ENCODE measurements at regions not wholly inside any gene's neighbourhood (a gene's known extent, or its start where the extent isn't known, plus 50 kb on each side); places are given as distances from the start of the nearest gene placed in this dataset.

- Histone ChIP-seq H3K27me3 (replicated peaks in 2 of 5; ENCODE audit: control insufficient read depth in 4 of 5, insufficient read depth in 5 of 5, low read length in 4 of 5) (no peaks in the 10 kb centered on the region), H3K4me1 (ENCODE audit: control extremely low read depth in 1 of 4, control insufficient read depth in 4 of 4, insufficient read depth in 4 of 4, low read length in 3 of 4) (no peaks in the 10 kb centered on the region), H3K27ac (ENCODE audit: insufficient read depth in 1 of 2, low read depth in 1 of 2, low read length in 2 of 2, poor library complexity in 1 of 2, severe bottlenecking in 2 of 2) (no peak overlapping the region), H3K36me3 (ENCODE audit: control insufficient read depth in 4 of 4, insufficient read depth in 4 of 4, low read length in 3 of 4) (peaks cover 9 to 51% (median 17%) of the 10 kb centered on the region in 4 experiments), H3K4me3 (ENCODE audit: control insufficient read depth in 1 of 7, extremely low read depth in 1 of 7, insufficient read depth in 4 of 7, low read depth in 2 of 7, low read length in 6 of 7) (no peak overlapping the region), H3K9me3 (ENCODE audit: control extremely low read depth in 1 of 5, control insufficient read depth in 4 of 5, insufficient read depth in 2 of 5, low read depth in 1 of 5, low read length in 4 of 5) (peaks cover 4 to 31% (median 10%) of the 10 kb centered on the region in 5 experiments)
- ChIA-PET CTCF (interaction anchor here (0.9 to 1.2 kb wide), 2 partner anchors 9 to 11 kb away, joined by 4 read pairs; no protein-coding TSS in a partner anchor), POLR2A (interaction anchor here (0.5 kb wide), 1 partner anchor 27 kb away, joined by 4 read pairs; no protein-coding TSS in a partner anchor)
- no CpG with 5 or more reads among the region's 1 CpG for WGBS (ENCODE audit: insufficient coverage)
- DNase-seq: no peak
These were observed 117.5 kb upstream of the TMEM168 start for GRCh38 chr7:112907658-112908057.

DNA sequence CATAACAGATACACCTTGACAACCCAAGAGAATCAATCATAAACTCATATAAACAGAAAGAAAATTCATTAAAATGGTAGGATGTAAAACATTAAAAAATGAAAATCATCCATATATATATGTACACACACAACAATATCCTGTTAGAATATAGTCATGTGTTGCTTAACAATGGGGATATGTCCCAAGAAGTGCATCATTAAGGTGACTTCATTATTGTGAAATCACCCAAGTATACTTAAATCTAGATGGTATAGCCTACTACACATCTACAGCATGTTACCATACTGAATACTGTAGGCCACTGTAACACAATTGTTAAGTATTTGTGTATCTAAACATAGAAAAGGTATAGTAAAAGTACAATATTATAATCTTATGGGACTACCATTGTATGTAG, 115.8 kb upstream of the TMEM168 start:
- no peak overlapping the region for H3K4me3 ChIP-seq (ENCODE audit: control insufficient read depth in 1 of 7, extremely low read depth in 1 of 7, insufficient read depth in 4 of 7, low read depth in 2 of 7, low read length in 6 of 7)
- ChIA-PET CTCF (no interaction called here), POLR2A (interaction anchor here (0.8 kb wide), 1 partner anchor 851 kb away, joined by 3 read pairs; no protein-coding TSS in a partner anchor)
- no peaks in the 10 kb centered on the region for H3K27me3 ChIP-seq (replicated peaks in 2 of 5; ENCODE audit: control insufficient read depth in 4 of 5, insufficient read depth in 5 of 5, low read length in 4 of 5)
- H3K9me3 ChIP-seq (ENCODE audit: control extremely low read depth in 1 of 5, control insufficient read depth in 4 of 5, insufficient read depth in 2 of 5, low read depth in 1 of 5, low read length in 4 of 5): peaks cover 4 to 33% (median 8%) of the 10 kb centered on the region in 5 experiments
- no peak overlapping the region for H3K27ac ChIP-seq (ENCODE audit: insufficient read depth in 1 of 2, low read depth in 1 of 2, low read length in 2 of 2, poor library complexity in 1 of 2, severe bottlenecking in 2 of 2)
- H3K36me3 ChIP-seq (ENCODE audit: control insufficient read depth in 4 of 4, insufficient read depth in 4 of 4, low read length in 3 of 4): peaks cover 2 to 43% (median 15%) of the 10 kb centered on the region in 4 experiments
- H3K4me1 ChIP-seq (ENCODE audit: control extremely low read depth in 1 of 4, control insufficient read depth in 4 of 4, insufficient read depth in 4 of 4, low read length in 3 of 4): no peaks in the 10 kb centered on the region
- DNase-seq: no peak

DNA sequence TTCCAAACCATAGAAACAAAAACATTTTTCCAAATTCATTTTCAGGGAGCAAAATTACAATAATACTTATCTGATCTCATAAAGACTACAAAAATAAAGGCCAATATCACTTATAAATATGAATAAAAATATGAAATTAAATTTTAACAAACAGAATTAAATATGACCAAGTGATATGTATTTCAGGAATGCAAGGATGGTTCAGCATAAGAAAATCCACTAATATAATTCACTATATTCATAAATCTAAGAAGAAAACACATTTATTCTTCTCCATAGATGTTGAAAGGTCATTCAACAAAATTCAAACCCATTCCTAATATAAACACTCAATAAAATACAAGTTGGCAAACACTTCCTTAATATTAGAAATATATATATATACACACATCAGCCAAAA, 115.2 kb upstream of the TMEM168 start:
- no peak for DNase-seq
- H3K27me3 ChIP-seq (replicated peaks in 2 of 5; ENCODE audit: control insufficient read depth in 4 of 5, insufficient read depth in 5 of 5, low read length in 4 of 5): no peaks in the 10 kb centered on the region
- H3K4me3 ChIP-seq (ENCODE audit: control insufficient read depth in 1 of 7, extremely low read depth in 1 of 7, insufficient read depth in 4 of 7, low read depth in 2 of 7, low read length in 6 of 7): no peak overlapping the region
- H3K36me3 ChIP-seq (ENCODE audit: control insufficient read depth in 4 of 4, insufficient read depth in 4 of 4, low read length in 3 of 4): peaks cover 0 to 39% (median 12%) of the 10 kb centered on the region in 4 experiments
- no peak overlapping the region for H3K27ac ChIP-seq (ENCODE audit: insufficient read depth in 1 of 2, low read depth in 1 of 2, low read length in 2 of 2, poor library complexity in 1 of 2, severe bottlenecking in 2 of 2)
- POLR2A ChIA-PET: interaction anchor here (0.8 kb wide), 1 partner anchor 851 kb away, joined by 3 read pairs; no protein-coding TSS in a partner anchor
- CTCF ChIA-PET: no interaction called here
- peaks cover 5 to 37% (median 8%) of the 10 kb centered on the region in 5 experiments for H3K9me3 ChIP-seq (ENCODE audit: control extremely low read depth in 1 of 5, control insufficient read depth in 4 of 5, insufficient read depth in 2 of 5, low read depth in 1 of 5, low read length in 4 of 5)
- no peaks in the 10 kb centered on the region for H3K4me1 ChIP-seq (ENCODE audit: control extremely low read depth in 1 of 4, control insufficient read depth in 4 of 4, insufficient read depth in 4 of 4, low read length in 3 of 4)

DNA sequence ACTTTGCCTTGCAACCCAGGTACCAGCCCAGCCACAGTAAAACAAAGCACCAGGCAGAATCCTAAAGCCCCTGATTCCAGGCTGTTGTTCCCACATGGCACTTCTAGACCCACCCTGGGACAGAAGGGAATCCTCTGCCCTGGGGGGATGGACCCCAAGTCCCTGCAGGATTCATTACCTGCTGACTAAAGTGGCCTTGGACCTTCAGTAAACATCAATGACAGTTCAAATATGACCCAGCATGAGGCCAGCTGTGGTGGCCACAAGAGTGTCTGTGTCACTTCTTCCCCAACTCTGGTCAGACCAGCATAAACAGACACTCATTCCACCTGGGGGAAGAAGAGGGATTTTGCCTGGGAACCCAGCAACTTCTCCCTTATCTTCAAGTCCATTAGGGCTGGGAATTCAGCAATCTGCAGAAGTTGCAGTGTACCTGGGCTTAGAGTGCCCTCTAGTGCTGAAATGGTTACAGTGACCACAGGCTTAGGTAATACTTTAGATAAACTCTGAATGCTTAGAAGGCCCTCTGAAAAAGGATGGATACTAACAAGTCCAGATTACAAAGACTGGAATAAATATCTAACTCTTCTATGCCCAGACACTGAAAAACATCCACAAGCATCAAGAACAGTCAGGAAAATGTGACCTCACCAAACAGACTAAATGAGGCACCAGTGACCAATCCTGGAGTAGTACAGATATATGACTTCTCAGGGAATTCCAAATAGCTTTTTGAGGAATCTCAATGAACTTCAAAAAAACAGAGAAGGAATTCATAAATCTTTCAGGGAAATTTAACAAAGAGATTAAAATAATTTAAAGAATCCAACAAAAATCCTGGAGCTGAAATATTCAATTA, 108.5 kb upstream of the TMEM168 start:
- Histone ChIP-seq H3K9me3 (ENCODE audit: control extremely low read depth in 1 of 5, control insufficient read depth in 4 of 5, insufficient read depth in 2 of 5, low read depth in 1 of 5, low read length in 4 of 5) (peaks cover 0 to 24% (median 6%) of the 10 kb centered on the region in 5 experiments), H3K27ac (ENCODE audit: insufficient read depth in 1 of 2, low read depth in 1 of 2, low read length in 2 of 2, poor library complexity in 1 of 2, severe bottlenecking in 2 of 2) (no peak overlapping the region), H3K27me3 (replicated peaks in 2 of 5; ENCODE audit: control insufficient read depth in 4 of 5, insufficient read depth in 5 of 5, low read length in 4 of 5) (no peaks in the 10 kb centered on the region), H3K4me3 (ENCODE audit: control insufficient read depth in 1 of 7, extremely low read depth in 1 of 7, insufficient read depth in 4 of 7, low read depth in 2 of 7, low read length in 6 of 7) (no peak overlapping the region), H3K4me1 (ENCODE audit: control extremely low read depth in 1 of 4, control insufficient read depth in 4 of 4, insufficient read depth in 4 of 4, low read length in 3 of 4) (no peaks in the 10 kb centered on the region), H3K36me3 (ENCODE audit: control insufficient read depth in 4 of 4, insufficient read depth in 4 of 4, low read length in 3 of 4) (peaks cover 0 to 37% (median 5%) of the 10 kb centered on the region in 4 experiments)
- CTCF ChIA-PET: interaction anchor here (0.8 to 1.0 kb wide), 5 partner anchors 9 to 351 kb away, joined by 3 to 4 read pairs (median 4); no protein-coding TSS in a partner anchor
- DNase-seq: peak; percentile 77 to 88 (median 87)
- POLR2A ChIA-PET: no interaction called here

DNA sequence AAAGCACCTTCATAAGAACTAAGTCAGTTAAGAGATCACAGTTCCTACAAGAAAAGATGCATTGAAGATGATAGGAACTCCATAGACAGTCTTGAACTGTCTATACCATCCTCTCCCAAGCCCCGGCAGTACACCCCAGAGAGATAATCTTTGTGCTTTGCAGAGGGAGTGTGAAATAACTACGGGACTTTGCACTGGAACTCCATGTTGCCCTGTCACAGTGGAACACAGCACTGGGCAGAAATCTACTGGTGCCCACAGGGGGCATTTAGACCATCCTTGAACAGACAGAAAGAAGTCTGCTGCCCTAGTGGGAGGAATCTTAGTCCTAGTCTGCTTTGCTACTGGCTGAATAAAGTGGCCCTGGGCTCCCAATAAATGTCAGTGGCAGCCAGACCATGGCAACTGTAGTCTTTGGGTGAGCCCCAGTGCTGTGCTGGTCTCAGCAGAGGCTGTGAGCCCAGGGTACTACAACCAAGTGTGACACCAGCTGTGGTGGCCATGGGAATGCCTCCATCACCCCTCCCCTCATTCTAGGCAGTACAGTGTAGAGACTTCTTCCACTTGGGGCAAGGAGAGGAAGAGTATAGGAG, 107.7 kb upstream of the TMEM168 start:
- 88% methylated on average over 1 of the region's 2 CpGs for WGBS (ENCODE audit: insufficient coverage)
- H3K36me3 ChIP-seq (ENCODE audit: control insufficient read depth in 4 of 4, insufficient read depth in 4 of 4, low read length in 3 of 4): peaks cover 2 to 40% (median 8%) of the 10 kb centered on the region in 4 experiments

GRCh38 chr7:112896026-112896601, 105.9 kb upstream of the TMEM168 start:
- Histone ChIP-seq H3K4me1 (ENCODE audit: control extremely low read depth in 1 of 4, control insufficient read depth in 4 of 4, insufficient read depth in 4 of 4, low read length in 3 of 4) (no peaks in the 10 kb centered on the region), H3K4me3 (ENCODE audit: control insufficient read depth in 1 of 7, extremely low read depth in 1 of 7, insufficient read depth in 4 of 7, low read depth in 2 of 7, low read length in 6 of 7) (no peak overlapping the region), H3K9me3 (ENCODE audit: control extremely low read depth in 1 of 5, control insufficient read depth in 4 of 5, insufficient read depth in 2 of 5, low read depth in 1 of 5, low read length in 4 of 5) (peaks cover 0 to 22% (median 9%) of the 10 kb centered on the region in 5 experiments), H3K27ac (ENCODE audit: insufficient read depth in 1 of 2, low read depth in 1 of 2, low read length in 2 of 2, poor library complexity in 1 of 2, severe bottlenecking in 2 of 2) (no peak overlapping the region), H3K36me3 (ENCODE audit: control insufficient read depth in 4 of 4, insufficient read depth in 4 of 4, low read length in 3 of 4) (peaks cover 5 to 40% (median 9%) of the 10 kb centered on the region in 4 experiments), H3K27me3 (replicated peaks in 2 of 5; ENCODE audit: control insufficient read depth in 4 of 5, insufficient read depth in 5 of 5, low read length in 4 of 5) (no peaks in the 10 kb centered on the region)
- DNase-seq: no peak
- POLR2A ChIA-PET: no interaction called here
- WGBS (ENCODE audit: insufficient coverage): no CpG with 5 or more reads among the region's 10 CpGs
- CTCF ChIA-PET: interaction anchor here (1.3 to 1.4 kb wide), 3 partner anchors 10 to 347 kb away, joined by 3 to 4 read pairs (median 3); no protein-coding TSS in a partner anchor

More for the DNA sequence above, 107.7 kb upstream of the TMEM168 start:
- ChIA-PET POLR2A (no interaction called here), CTCF (interaction anchor here (0.8 kb wide), 1 partner anchor 108 kb away, joined by 3 read pairs; the partner anchor contains the start of gene TMEM168)
- Histone ChIP-seq H3K4me3 (ENCODE audit: control insufficient read depth in 1 of 7, extremely low read depth in 1 of 7, insufficient read depth in 4 of 7, low read depth in 2 of 7, low read length in 6 of 7) (no peak overlapping the region), H3K27ac (ENCODE audit: insufficient read depth in 1 of 2, low read depth in 1 of 2, low read length in 2 of 2, poor library complexity in 1 of 2, severe bottlenecking in 2 of 2) (no peak overlapping the region), H3K27me3 (replicated peaks in 2 of 5; ENCODE audit: control insufficient read depth in 4 of 5, insufficient read depth in 5 of 5, low read length in 4 of 5) (no peaks in the 10 kb centered on the region), H3K4me1 (ENCODE audit: control extremely low read depth in 1 of 4, control insufficient read depth in 4 of 4, insufficient read depth in 4 of 4, low read length in 3 of 4) (no peaks in the 10 kb centered on the region), H3K9me3 (ENCODE audit: control extremely low read depth in 1 of 5, control insufficient read depth in 4 of 5, insufficient read depth in 2 of 5, low read depth in 1 of 5, low read length in 4 of 5) (peaks cover 0 to 29% (median 9%) of the 10 kb centered on the region in 5 experiments)
- DNase-seq: no peak

Measured in common myeloid progenitor, CD34-positive (primary cell).